Natural killer cell (primary cell): ENCODE measurements at regions not wholly inside any gene's neighbourhood (a gene's known extent, or its start where the extent isn't known, plus 50 kb on each side); places are given as distances from the start of the nearest gene placed in this dataset.

ENCODE experiments used
- ATAC-seq, 3 donors: fragments of 150-1000 bp in 2 of 3; fragments of 200-7000 bp in 1 of 3; cut with Tn5 transposase; 1 replicate in 1 of 3; 2 replicates in 2 of 3; pipeline ENCODE4 v1.10.0; 2021; ENCODE audit warnings: mild to moderate bottlenecking in 2 of 3, moderate library complexity in 2 of 3
- DNase-seq, 2 donors: peaks; one replicate each; pipeline versions ENCODE4 v3.0.0 to v3.0.0-alpha.2; 2013 to 2021; ENCODE audit warnings: mixed read lengths in 1 of 2
- H3K27ac ChIP-seq: one replicate; pipeline ENCODE4 v1.5.1; 2013; ENCODE audit warnings: mild to moderate bottlenecking, low read length
- H3K27me3 ChIP-seq: one replicate; pipeline ENCODE4 v1.6.1; 2013; ENCODE audit warnings: low read length; ENCODE audit not compliant: control insufficient read depth, insufficient read depth
- H3K36me3 ChIP-seq: one replicate; pipeline ENCODE4 v1.6.1; 2013; ENCODE audit warnings: low read length; ENCODE audit not compliant: control insufficient read depth, insufficient read depth
- H3K4me1 ChIP-seq: one replicate; pipeline ENCODE4 v1.6.1; 2013; ENCODE audit warnings: low read length; ENCODE audit not compliant: control insufficient read depth, insufficient read depth
- H3K4me3 ChIP-seq: one replicate; pipeline ENCODE4 v1.5.1; 2013; ENCODE audit warnings: low read length
- H3K9me3 ChIP-seq: one replicate; pipeline ENCODE4 v1.6.1; 2013; ENCODE audit warnings: low read length; ENCODE audit not compliant: control insufficient read depth, insufficient read depth
- H3K27ac Mint-ChIP-seq, 2 donors: one replicate each; pipeline ENCODE4 v1.8.0; 2022; ENCODE audit warnings: mild to moderate bottlenecking in 2 of 2, mixed read lengths in 2 of 2, moderate library complexity in 1 of 2
- H3K27me3 Mint-ChIP-seq, 2 donors: one replicate each; pipeline ENCODE4 v1.8.0; 2022; ENCODE audit warnings: low read depth in 2 of 2, mixed read lengths in 2 of 2
- H3K36me3 Mint-ChIP-seq: one replicate; pipeline ENCODE4 v1.8.0; 2022; ENCODE audit warnings: mixed read lengths
- H3K4me1 Mint-ChIP-seq, 2 donors: one replicate each; pipeline ENCODE4 v1.8.0; 2022; ENCODE audit warnings: mixed read lengths in 2 of 2
- H3K4me3 Mint-ChIP-seq: one replicate; pipeline ENCODE4 v1.8.0; 2022; ENCODE audit warnings: mild to moderate bottlenecking, moderate library complexity, mixed read lengths
- H3K9me3 Mint-ChIP-seq, 2 donors: one replicate each; pipeline ENCODE4 v1.8.0; 2022; ENCODE audit warnings: mixed read lengths in 2 of 2
- CTCF ChIP-seq: fragments of 200-600 bp; IDR thresholded peaks from one replicate; pipeline ENCODE4 v1.8.0; 2022; ENCODE audit warnings: antibody characterized with exemption
- WGBS: methylation state at CpG from one replicate; pipeline ENCODE4 v1.1.7; 2013; ENCODE audit warnings: missing lambda C conversion rate; ENCODE audit not compliant: insufficient coverage; 5-methylcytosine and 5-hydroxymethylcytosine counted together
- intact Hi-C: fragments of 100-400 bp; cut with micrococcal nuclease; formaldehyde crosslinking; loops from one replicate; pipeline ENCODE4 v1.14.2; 2022

GRCh38 chrY:7273587-7274203, 362.1 kb upstream of the AMELY start:
- H3K4me1 Mint-ChIP-seq, result peaks cover 0 to 24% of the 10 kb centered on the region in 2 donors
- Histone ChIP-seq H3K9me3 (no peaks in the 10 kb centered on the region), H3K4me3 (peak overlapping the region; percentile 54), H3K27me3 (no peaks in the 10 kb centered on the region), H3K4me1 (peaks cover 46% of the 10 kb centered on the region), H3K27ac (peak overlapping the region; percentile 80), H3K36me3 (no peaks in the 10 kb centered on the region)
- peak in 2 of 3 donors; percentile 76 to 92 for ATAC-seq
- intact Hi-C loops, result loop anchor here (2.0 kb wide), 1 partner anchor 33 kb away; no protein-coding TSS in a partner anchor
- 0% methylated on average over 65 of the region's 65 CpGs for WGBS
- H3K4me3 Mint-ChIP-seq, result no peak overlapping the region
- H3K9me3 Mint-ChIP-seq, result no peaks in the 10 kb centered on the region
- no peaks in the 10 kb centered on the region for H3K36me3 Mint-ChIP-seq
- peak overlapping the region in 1 of 2 donors; percentile 92 for H3K27ac Mint-ChIP-seq
- no peak for TF ChIP-seq CTCF
- peak; percentile 80 to 93 for DNase-seq
- no peaks in the 10 kb centered on the region for H3K27me3 Mint-ChIP-seq

- H3K9me3 Mint-ChIP-seq, result no peaks in the 10 kb centered on the region
- TF ChIP-seq CTCF, result peak; percentile 23
- peaks cover 35% of the 10 kb centered on the region for H3K4me1 ChIP-seq
- H3K9me3 ChIP-seq, result no peaks in the 10 kb centered on the region
- H3K4me3 ChIP-seq, result peak overlapping the region; percentile 42
- no peaks in the 10 kb centered on the region for H3K27me3 Mint-ChIP-seq
- WGBS, result under 1% methylated on average over 20 of the region's 24 CpGs
- no peaks in the 10 kb centered on the region for H3K36me3 ChIP-seq
- H3K4me3 Mint-ChIP-seq, result no peak overlapping the region
- no peaks in the 10 kb centered on the region for H3K27me3 ChIP-seq
- no peaks in the 10 kb centered on the region for H3K36me3 Mint-ChIP-seq
- intact Hi-C loops, result loop anchor here (2.0 kb wide), 1 partner anchor 32 kb away; no protein-coding TSS in a partner anchor
- H3K4me1 Mint-ChIP-seq, result peaks cover 0 to 24% of the 10 kb centered on the region in 2 donors
- peak; percentile 36 to 79 for DNase-seq
- ATAC-seq, result no peak
- peak overlapping the region in 1 of 2 donors; percentile 92 for H3K27ac Mint-ChIP-seq
- H3K27ac ChIP-seq, result peak overlapping the region; percentile 80
Measured at GRCh38 chrY:7272556-7273195, 361.1 kb upstream of the AMELY start.

GRCh38 chrY:7263773-7264172, 352.2 kb upstream of the AMELY start:
- DNase-seq (no peak), ATAC-seq (peak in 1 of 3 donors; percentile 46)
- TF ChIP-seq CTCF, result no peak
- Histone ChIP-seq H3K9me3 (no peaks in the 10 kb centered on the region), H3K4me3 (no peak overlapping the region), H3K27me3 (no peaks in the 10 kb centered on the region), H3K27ac (no peak overlapping the region), H3K4me1 (no peaks in the 10 kb centered on the region), H3K36me3 (no peaks in the 10 kb centered on the region)
- Mint-ChIP-seq H3K36me3 (no peaks in the 10 kb centered on the region), H3K9me3 (no peaks in the 10 kb centered on the region), H3K4me1 (no peaks in the 10 kb centered on the region), H3K27me3 (no peaks in the 10 kb centered on the region), H3K27ac (no peak overlapping the region), H3K4me3 (no peak overlapping the region)
- intact Hi-C loops, result no loop called here
- WGBS, result 94% methylated on average over 29 of the region's 29 CpGs
